ENCODE measurements at regions not wholly inside any gene's neighbourhood (a gene's known extent, or its start where the extent isn't known, plus 50 kb on each side); places are given as distances from the start of the nearest gene placed in this dataset.

DNA sequence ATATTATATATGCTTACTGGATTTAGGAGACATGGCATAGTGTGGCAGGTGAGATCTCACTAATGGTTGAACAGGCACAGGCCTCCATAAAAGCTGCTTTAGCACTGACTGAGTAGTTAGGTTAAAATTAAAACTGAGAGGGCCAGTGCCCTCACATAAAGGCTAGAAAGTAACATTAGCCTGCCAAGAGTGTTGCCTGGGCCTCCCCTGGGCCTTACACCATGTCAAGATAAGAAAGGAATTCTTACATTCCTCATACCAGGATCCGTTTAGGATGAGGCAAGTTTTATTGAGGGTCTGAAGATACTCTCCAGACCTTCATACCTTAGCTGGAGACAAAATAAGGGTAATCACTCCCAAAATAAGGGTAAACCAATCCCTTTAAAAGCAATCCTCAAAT lies 1011.8 kb downstream of the PLA2G4A start:
- TF ChIP-seq EZH2 (IDR thresholded peaks at IDR 0.05) (no peak), FOXP2 (optimal IDR thresholded peaks at IDR 0.05; ENCODE audit: control extremely low read depth, extremely low read length, insufficient read depth) (no peak), POLR2AphosphoS5 (IDR thresholded peaks at IDR 0.05; ENCODE audit: borderline replicate concordance, low read depth, low read length) (no peak)

Measured in SK-N-MC (cell line).